ENCODE measurements at regions not wholly inside any gene's neighbourhood (a gene's known extent, or its start where the extent isn't known, plus 50 kb on each side); places are given as distances from the start of the nearest gene placed in this dataset.

DNA sequence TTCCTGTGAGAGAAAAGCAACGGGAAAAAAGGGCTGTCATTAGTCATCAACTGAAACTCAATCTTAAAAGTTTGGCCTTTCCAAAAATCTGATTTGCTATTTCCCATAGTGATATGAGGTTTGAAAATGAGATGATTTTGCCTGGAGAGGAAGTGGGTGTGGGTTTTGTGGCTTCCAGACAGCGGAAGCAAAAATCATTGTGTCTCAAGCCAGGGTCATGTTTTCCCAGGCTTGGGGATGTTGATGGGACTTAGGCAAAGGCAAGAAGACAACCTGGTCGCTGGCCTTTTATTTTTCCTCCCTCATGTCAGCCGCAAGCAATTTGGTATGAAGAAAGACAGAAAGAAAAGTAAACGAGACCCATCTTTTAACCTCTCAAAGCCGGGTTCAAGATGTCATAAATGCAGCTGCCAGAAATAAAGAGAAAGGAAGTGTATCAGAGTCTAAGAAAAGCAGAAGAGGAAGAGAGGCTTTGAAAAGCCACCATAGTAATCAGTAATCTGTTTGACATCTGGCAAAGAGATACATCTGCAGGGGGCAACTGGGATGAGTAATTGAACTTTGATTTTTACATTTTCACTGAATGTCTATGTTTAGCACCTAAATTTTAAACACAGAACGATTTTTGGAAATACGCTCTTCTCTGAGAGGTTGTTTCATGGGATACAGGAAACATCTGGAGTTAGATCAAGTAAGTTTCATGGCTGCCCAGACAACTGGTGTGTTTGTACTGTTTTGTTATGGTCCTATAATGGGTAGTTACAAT lies 521.6 kb upstream of the SLIT2 start:
- BruUV-seq (replicated peaks) = no TSS peak
- H4K20me1 ChIP-seq (ENCODE audit: insufficient read depth, low read length) = no peaks in the 10 kb centered on the region
- WGBS (ENCODE audit: low lambda C conversion rate) = 2% methylated on average over 8 of the region's 8 CpGs
- peaks cover 63% of the 10 kb centered on the region for H3K9me3 ChIP-seq (ENCODE audit: low read length)
- in situ Hi-C loops (cut with HindIII; ENCODE audit: extremely low pct_ligation_motif_present, low pct_unique_long_range_greater_than_20kb) = no loop called here
- H3K4me3 ChIP-seq (replicated peaks in 1 of 3; ENCODE audit: insufficient read depth in 1 of 3, low read depth in 2 of 3, low read length in 3 of 3) = no peak overlapping the region
- intact Hi-C loops (cut with micrococcal nuclease; ENCODE audit: unreplicated experiment) = no loop called here
- no peak overlapping the region for H3K27ac ChIP-seq (ENCODE audit: extremely low read length, insufficient read depth, low read length)
- DNase-seq (ENCODE audit: low spot score) (no peak), ATAC-seq (no peak), FAIRE-seq (no peak)
- H3K36me3 ChIP-seq (replicated peaks in 1 of 2; ENCODE audit: control insufficient read depth in 1 of 2, insufficient read depth in 2 of 2, low read length in 2 of 2) = no peaks in the 10 kb centered on the region
- H3K79me2 ChIP-seq (ENCODE audit: insufficient read depth, low read length) = no peaks in the 10 kb centered on the region
- ChIA-PET POLR2A (no interaction called here), CTCF (ENCODE audit: low intra/inter-chr PET ratio, low total read pairs) (no interaction called here)
- H3K4me1 ChIP-seq (ENCODE audit: insufficient read depth, low read length) = no peaks in the 10 kb centered on the region
- no peak overlapping the region for H2AFZ ChIP-seq (ENCODE audit: low read length)
- H3K27me3 ChIP-seq (ENCODE audit: control insufficient read depth in 1 of 2, insufficient read depth in 2 of 2, low read length in 2 of 2) = no peaks in the 10 kb centered on the region
- H3K4me2 ChIP-seq (ENCODE audit: low read depth, low read length) = no peak overlapping the region
- H3K9ac ChIP-seq (ENCODE audit: insufficient read depth, low read depth, low read length) = no peak overlapping the region
- TF ChIP-seq RORA (CRISPR knock-in tag; IDR thresholded peaks at IDR 0.05) (no peak), ZNF441 (CRISPR knock-in tag; IDR thresholded peaks at IDR 0.05; ENCODE audit: borderline replicate concordance) (no peak), ZNF468 (CRISPR knock-in tag; IDR thresholded peaks at IDR 0.05) (no peak), ZIK1 (CRISPR knock-in tag; IDR thresholded peaks at IDR 0.05; ENCODE audit: borderline replicate concordance, low read depth) (no peak), SIN3A (IDR thresholded peaks at IDR 0.05; ENCODE audit: borderline replicate concordance, low read depth, low read length) (no peak), ZNF343 (CRISPR knock-in tag; IDR thresholded peaks at IDR 0.05) (no peak), ZNF709 (CRISPR knock-in tag; IDR thresholded peaks at IDR 0.05) (no peak), THAP11 (CRISPR knock-in tag; IDR thresholded peaks at IDR 0.05) (no peak), ATAD3A (CRISPR knock-in tag; IDR thresholded peaks at IDR 0.05) (no peak)
- TF ChIP-seq, protein P1, sequence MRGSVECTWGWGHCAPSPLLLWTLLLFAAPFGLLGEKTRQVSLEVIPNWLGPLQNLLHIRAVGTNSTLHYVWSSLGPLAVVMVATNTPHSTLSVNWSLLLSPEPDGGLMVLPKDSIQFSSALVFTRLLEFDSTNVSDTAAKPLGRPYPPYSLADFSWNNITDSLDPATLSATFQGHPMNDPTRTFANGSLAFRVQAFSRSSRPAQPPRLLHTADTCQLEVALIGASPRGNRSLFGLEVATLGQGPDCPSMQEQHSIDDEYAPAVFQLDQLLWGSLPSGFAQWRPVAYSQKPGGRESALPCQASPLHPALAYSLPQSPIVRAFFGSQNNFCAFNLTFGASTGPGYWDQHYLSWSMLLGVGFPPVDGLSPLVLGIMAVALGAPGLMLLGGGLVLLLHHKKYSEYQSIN (CRISPR knock-in tag; IDR thresholded peaks at IDR 0.05; ENCODE audit: borderline replicate concordance) = no peak
- TF ChIP-seq, protein P2, sequence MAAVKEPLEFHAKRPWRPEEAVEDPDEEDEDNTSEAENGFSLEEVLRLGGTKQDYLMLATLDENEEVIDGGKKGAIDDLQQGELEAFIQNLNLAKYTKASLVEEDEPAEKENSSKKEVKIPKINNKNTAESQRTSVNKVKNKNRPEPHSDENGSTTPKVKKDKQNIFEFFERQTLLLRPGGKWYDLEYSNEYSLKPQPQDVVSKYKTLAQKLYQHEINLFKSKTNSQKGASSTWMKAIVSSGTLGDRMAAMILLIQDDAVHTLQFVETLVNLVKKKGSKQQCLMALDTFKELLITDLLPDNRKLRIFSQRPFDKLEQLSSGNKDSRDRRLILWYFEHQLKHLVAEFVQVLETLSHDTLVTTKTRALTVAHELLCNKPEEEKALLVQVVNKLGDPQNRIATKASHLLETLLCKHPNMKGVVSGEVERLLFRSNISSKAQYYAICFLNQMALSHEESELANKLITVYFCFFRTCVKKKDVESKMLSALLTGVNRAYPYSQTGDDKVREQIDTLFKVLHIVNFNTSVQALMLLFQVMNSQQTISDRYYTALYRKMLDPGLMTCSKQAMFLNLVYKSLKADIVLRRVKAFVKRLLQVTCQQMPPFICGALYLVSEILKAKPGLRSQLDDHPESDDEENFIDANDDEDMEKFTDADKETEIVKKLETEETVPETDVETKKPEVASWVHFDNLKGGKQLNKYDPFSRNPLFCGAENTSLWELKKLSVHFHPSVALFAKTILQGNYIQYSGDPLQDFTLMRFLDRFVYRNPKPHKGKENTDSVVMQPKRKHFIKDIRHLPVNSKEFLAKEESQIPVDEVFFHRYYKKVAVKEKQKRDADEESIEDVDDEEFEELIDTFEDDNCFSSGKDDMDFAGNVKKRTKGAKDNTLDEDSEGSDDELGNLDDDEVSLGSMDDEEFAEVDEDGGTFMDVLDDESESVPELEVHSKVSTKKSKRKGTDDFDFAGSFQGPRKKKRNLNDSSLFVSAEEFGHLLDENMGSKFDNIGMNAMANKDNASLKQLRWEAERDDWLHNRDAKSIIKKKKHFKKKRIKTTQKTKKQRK (IDR thresholded peaks at IDR 0.05; ENCODE audit: low read length) = no peak
- TF ChIP-seq, protein P3, sequence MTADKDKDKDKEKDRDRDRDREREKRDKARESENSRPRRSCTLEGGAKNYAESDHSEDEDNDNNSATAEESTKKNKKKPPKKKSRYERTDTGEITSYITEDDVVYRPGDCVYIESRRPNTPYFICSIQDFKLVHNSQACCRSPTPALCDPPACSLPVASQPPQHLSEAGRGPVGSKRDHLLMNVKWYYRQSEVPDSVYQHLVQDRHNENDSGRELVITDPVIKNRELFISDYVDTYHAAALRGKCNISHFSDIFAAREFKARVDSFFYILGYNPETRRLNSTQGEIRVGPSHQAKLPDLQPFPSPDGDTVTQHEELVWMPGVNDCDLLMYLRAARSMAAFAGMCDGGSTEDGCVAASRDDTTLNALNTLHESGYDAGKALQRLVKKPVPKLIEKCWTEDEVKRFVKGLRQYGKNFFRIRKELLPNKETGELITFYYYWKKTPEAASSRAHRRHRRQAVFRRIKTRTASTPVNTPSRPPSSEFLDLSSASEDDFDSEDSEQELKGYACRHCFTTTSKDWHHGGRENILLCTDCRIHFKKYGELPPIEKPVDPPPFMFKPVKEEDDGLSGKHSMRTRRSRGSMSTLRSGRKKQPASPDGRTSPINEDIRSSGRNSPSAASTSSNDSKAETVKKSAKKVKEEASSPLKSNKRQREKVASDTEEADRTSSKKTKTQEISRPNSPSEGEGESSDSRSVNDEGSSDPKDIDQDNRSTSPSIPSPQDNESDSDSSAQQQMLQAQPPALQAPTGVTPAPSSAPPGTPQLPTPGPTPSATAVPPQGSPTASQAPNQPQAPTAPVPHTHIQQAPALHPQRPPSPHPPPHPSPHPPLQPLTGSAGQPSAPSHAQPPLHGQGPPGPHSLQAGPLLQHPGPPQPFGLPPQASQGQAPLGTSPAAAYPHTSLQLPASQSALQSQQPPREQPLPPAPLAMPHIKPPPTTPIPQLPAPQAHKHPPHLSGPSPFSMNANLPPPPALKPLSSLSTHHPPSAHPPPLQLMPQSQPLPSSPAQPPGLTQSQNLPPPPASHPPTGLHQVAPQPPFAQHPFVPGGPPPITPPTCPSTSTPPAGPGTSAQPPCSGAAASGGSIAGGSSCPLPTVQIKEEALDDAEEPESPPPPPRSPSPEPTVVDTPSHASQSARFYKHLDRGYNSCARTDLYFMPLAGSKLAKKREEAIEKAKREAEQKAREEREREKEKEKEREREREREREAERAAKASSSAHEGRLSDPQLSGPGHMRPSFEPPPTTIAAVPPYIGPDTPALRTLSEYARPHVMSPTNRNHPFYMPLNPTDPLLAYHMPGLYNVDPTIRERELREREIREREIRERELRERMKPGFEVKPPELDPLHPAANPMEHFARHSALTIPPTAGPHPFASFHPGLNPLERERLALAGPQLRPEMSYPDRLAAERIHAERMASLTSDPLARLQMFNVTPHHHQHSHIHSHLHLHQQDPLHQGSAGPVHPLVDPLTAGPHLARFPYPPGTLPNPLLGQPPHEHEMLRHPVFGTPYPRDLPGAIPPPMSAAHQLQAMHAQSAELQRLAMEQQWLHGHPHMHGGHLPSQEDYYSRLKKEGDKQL (CRISPR knock-in tag; IDR thresholded peaks at IDR 0.05; ENCODE audit: low read depth) = no peak
- TF ChIP-seq, protein P4, sequence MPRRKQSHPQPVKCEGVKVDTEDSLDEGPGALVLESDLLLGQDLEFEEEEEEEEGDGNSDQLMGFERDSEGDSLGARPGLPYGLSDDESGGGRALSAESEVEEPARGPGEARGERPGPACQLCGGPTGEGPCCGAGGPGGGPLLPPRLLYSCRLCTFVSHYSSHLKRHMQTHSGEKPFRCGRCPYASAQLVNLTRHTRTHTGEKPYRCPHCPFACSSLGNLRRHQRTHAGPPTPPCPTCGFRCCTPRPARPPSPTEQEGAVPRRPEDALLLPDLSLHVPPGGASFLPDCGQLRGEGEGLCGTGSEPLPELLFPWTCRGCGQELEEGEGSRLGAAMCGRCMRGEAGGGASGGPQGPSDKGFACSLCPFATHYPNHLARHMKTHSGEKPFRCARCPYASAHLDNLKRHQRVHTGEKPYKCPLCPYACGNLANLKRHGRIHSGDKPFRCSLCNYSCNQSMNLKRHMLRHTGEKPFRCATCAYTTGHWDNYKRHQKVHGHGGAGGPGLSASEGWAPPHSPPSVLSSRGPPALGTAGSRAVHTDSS (CRISPR knock-in tag; conservative IDR thresholded peaks at IDR 0.05) = no peak

Data from HepG2 (cell line).